CD14-positive monocyte (primary cell): ENCODE measurements at regions not wholly inside any gene's neighbourhood (a gene's known extent, or its start where the extent isn't known, plus 50 kb on each side); places are given as distances from the start of the nearest gene placed in this dataset.

Experiments used
- DNase-seq, 3 donors: peaks; one replicate each; pipeline ENCODE4 v3.0.0-alpha.2; 2011 to 2022
- H2AFZ ChIP-seq: 2 replicates; pipeline ENCODE4 v1.6.0; 2012; ENCODE audit warnings: mild to moderate bottlenecking, low read depth, low read length, inconsistent platforms; ENCODE audit not compliant: insufficient read depth, poor library complexity, severe bottlenecking
- H3K27ac ChIP-seq, 2 donors: 1 replicate in 1 of 2; 2 replicates in 1 of 2; pipeline ENCODE4 v1.5.1; 2012 to 2013; ENCODE audit warnings: low read length in 2 of 2, control low read depth in 1 of 2, inconsistent platforms in 1 of 2, low read depth in 1 of 2, mild to moderate bottlenecking in 1 of 2
- H3K27me3 ChIP-seq, 2 donors: one replicate each; pipeline versions ENCODE4 v1.6.0 to v1.6.1; 2011 to 2013; ENCODE audit warnings: low read length in 2 of 2; ENCODE audit not compliant: control insufficient read depth in 2 of 2, insufficient read depth in 2 of 2
- H3K36me3 ChIP-seq, 2 donors: replicated peaks in 1 of 2; 1 replicate in 1 of 2; 2 replicates in 1 of 2; pipeline versions ENCODE4 v1.5.1 to v1.6.1; 2012 to 2013; ENCODE audit warnings: low read length in 2 of 2, control low read depth in 1 of 2, inconsistent platforms in 1 of 2, mild to moderate bottlenecking in 1 of 2; ENCODE audit not compliant: insufficient read depth in 2 of 2, control insufficient read depth in 1 of 2
- H3K4me1 ChIP-seq, 2 donors: 1 replicate in 1 of 2; 2 replicates in 1 of 2; pipeline versions ENCODE4 v1.5.1 to v1.6.1; 2012 to 2013; ENCODE audit warnings: low read length in 2 of 2, control low read depth in 1 of 2, inconsistent platforms in 1 of 2, mild to moderate bottlenecking in 1 of 2, moderate library complexity in 1 of 2; ENCODE audit not compliant: insufficient read depth in 2 of 2, control insufficient read depth in 1 of 2
- H3K4me2 ChIP-seq: replicated peaks from 2 replicates; pipeline ENCODE3; 2012; ENCODE audit warnings: low read length, moderate library complexity, mild to moderate bottlenecking; ENCODE audit not compliant: poor library complexity, severe bottlenecking; ENCODE audit errors: extremely low read depth
- H3K4me3 ChIP-seq, 3 experiments: fragments of 200-600 bp in 1 of 3; sonication (generic) in 1 of 3; replicated peaks in 1 of 3; 1 replicate in 2 of 3; 2 replicates in 1 of 3; pipeline ENCODE4 v1.5.1; 2011 to 2013; ENCODE audit warnings: low read length in 3 of 3, mild to moderate bottlenecking in 3 of 3, control low read depth in 2 of 3, low read depth in 2 of 3, inconsistent platforms in 1 of 3, moderate library complexity in 1 of 3
- H3K79me2 ChIP-seq: 2 replicates; pipeline ENCODE4 v1.6.0; 2012; ENCODE audit warnings: mild to moderate bottlenecking, control low read depth, inconsistent platforms, low read length, moderate library complexity; ENCODE audit not compliant: insufficient read depth
- H3K9ac ChIP-seq: 2 replicates; pipeline ENCODE4 v1.6.0; 2017; ENCODE audit warnings: low read length, mild to moderate bottlenecking; ENCODE audit not compliant: insufficient read depth, poor library complexity, severe bottlenecking
- H3K9me3 ChIP-seq, 2 donors: replicated peaks in 1 of 2; 1 replicate in 1 of 2; 2 replicates in 1 of 2; pipeline versions ENCODE4 v1.5.1 to v1.6.1; 2012 to 2013; ENCODE audit warnings: low read length in 2 of 2, control low read depth in 1 of 2; ENCODE audit not compliant: control insufficient read depth in 1 of 2, insufficient read depth in 1 of 2
- H4K20me1 ChIP-seq: 2 replicates; pipeline ENCODE4 v1.6.0; 2012; ENCODE audit warnings: mild to moderate bottlenecking, low read length, control low read depth, moderate library complexity; ENCODE audit not compliant: insufficient read depth
- H3K27ac Mint-ChIP-seq, 7 donors: one replicate each; pipeline ENCODE4 v1.8.0; 2020; ENCODE audit warnings: mild to moderate bottlenecking in 7 of 7, mixed read lengths in 7 of 7, moderate library complexity in 6 of 7, inconsistent platforms in 2 of 7
- H3K27me3 Mint-ChIP-seq, 3 donors: one replicate each; pipeline ENCODE4 v1.8.0; 2021 to 2022; ENCODE audit warnings: low read depth in 3 of 3, mild to moderate bottlenecking in 3 of 3, mixed read lengths in 3 of 3, moderate library complexity in 3 of 3, inconsistent platforms in 1 of 3
- H3K36me3 Mint-ChIP-seq, 2 donors: one replicate each; pipeline ENCODE4 v1.8.0; 2020; ENCODE audit warnings: mixed read lengths in 2 of 2, inconsistent platforms in 1 of 2, mild to moderate bottlenecking in 1 of 2
- H3K4me1 Mint-ChIP-seq: one replicate; pipeline ENCODE4 v1.8.0; 2020; ENCODE audit warnings: mild to moderate bottlenecking, mixed read lengths
- H3K4me3 Mint-ChIP-seq, 2 donors: one replicate each; pipeline ENCODE4 v1.8.0; 2020; ENCODE audit warnings: mild to moderate bottlenecking in 2 of 2, mixed read lengths in 2 of 2, moderate library complexity in 1 of 2
- H3K9me3 Mint-ChIP-seq, 7 donors: one replicate each; pipeline ENCODE4 v1.8.0; 2020 to 2022; ENCODE audit warnings: mixed read lengths in 7 of 7, mild to moderate bottlenecking in 6 of 7, moderate library complexity in 6 of 7, inconsistent platforms in 2 of 7
- WGBS: methylation state at CpG from one replicate; pipeline ENCODE4 v1.1.5; 2013; ENCODE audit warnings: missing lambda C conversion rate; ENCODE audit not compliant: insufficient coverage; 5-methylcytosine and 5-hydroxymethylcytosine counted together
- intact Hi-C, 2 donors: fragments of 100-400 bp; cut with micrococcal nuclease; formaldehyde crosslinking; loops; one replicate each; pipeline versions ENCODE4 v1.15.0 to v1.15.1; 2023
- TF ChIP-seq, protein P1 (sequence below): fragments of 200-600 bp; IDR thresholded peaks from one replicate; pipeline ENCODE4 v1.8.0; 2022; ENCODE audit warnings: antibody characterized with exemption, mild to moderate bottlenecking

DNA sequence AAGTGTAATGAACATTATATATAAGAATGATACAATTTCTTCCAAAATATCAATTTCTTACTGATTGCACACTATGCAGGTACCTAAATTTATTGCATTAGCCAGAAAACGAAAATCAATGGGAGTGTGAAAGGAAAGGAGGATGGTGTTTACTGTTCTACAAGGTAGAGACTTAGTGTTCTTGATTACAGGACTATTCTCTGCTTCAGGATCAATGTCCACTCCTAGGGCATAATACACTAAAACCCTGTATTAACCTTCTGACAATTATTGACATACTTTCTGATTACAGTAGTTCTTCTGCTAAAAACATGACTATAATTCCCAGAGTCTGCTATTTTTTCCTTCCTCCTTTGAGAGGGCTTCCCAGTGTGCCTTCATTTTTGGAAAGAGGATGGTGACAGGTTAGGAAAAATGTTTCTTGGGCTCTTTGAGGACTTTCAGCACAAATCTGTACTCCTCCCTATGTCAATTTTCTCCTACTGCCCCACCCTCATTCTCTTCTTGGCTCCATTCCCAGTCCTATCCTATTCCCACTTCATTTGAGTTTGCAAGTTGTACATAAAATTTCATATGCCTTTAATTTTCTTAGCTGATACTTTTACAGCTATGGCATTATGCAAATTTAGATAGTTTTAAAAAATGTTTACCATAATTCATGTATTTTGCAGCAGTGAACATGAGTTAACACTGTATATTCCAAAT, 278.9 kb downstream of the CENPW start:
- H3K4me1 Mint-ChIP-seq: no peaks in the 10 kb centered on the region
- peaks cover 1 to 8% (median 2%) of the 10 kb centered on the region in 7 donors for H3K9me3 Mint-ChIP-seq
- no peaks in the 10 kb centered on the region for H3K36me3 ChIP-seq
- H4K20me1 ChIP-seq: no peaks in the 10 kb centered on the region
- DNase-seq: no peak
- no peak overlapping the region for H3K4me2 ChIP-seq
- H3K4me1 ChIP-seq: no peaks in the 10 kb centered on the region
- no peaks in the 10 kb centered on the region for H3K36me3 Mint-ChIP-seq
- H2AFZ ChIP-seq: no peak overlapping the region
- no peaks in the 10 kb centered on the region for H3K27me3 ChIP-seq
- H3K4me3 Mint-ChIP-seq: no peak overlapping the region
- intact Hi-C loops: no loop called here
- no peak overlapping the region for H3K4me3 ChIP-seq
- no CpG with 5 or more reads among the region's 1 CpG for WGBS
- TF ChIP-seq, protein P1, sequence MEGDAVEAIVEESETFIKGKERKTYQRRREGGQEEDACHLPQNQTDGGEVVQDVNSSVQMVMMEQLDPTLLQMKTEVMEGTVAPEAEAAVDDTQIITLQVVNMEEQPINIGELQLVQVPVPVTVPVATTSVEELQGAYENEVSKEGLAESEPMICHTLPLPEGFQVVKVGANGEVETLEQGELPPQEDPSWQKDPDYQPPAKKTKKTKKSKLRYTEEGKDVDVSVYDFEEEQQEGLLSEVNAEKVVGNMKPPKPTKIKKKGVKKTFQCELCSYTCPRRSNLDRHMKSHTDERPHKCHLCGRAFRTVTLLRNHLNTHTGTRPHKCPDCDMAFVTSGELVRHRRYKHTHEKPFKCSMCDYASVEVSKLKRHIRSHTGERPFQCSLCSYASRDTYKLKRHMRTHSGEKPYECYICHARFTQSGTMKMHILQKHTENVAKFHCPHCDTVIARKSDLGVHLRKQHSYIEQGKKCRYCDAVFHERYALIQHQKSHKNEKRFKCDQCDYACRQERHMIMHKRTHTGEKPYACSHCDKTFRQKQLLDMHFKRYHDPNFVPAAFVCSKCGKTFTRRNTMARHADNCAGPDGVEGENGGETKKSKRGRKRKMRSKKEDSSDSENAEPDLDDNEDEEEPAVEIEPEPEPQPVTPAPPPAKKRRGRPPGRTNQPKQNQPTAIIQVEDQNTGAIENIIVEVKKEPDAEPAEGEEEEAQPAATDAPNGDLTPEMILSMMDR: no peak
- peaks cover 0 to 12% of the 10 kb centered on the region in 2 donors for H3K9me3 ChIP-seq
- no peaks in the 10 kb centered on the region for H3K79me2 ChIP-seq
- no peak overlapping the region for H3K27ac ChIP-seq
- H3K9ac ChIP-seq: no peak overlapping the region
- no peak overlapping the region for H3K27ac Mint-ChIP-seq
- H3K27me3 Mint-ChIP-seq: no peaks in the 10 kb centered on the region

DNA sequence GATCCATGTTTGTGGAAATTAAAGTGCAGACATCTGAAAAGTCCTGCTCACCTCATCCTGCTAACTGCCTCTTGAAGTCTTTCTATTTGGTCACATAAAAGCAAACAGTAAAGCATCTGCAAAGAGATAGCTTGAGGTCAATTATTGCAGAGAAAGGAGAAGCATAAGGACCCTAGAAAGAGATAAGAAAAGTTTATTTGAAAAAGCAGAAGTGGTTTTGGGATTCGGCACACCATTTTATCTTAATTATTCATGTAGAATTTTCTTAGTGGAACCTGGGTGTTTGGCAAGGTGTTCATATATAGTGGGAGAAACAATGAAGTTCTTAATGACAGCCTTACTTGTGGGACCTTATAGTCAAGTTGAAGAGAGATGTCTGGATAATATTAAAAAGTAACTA, 280.8 kb downstream of the CENPW start:
- Mint-ChIP-seq H3K36me3 (no peaks in the 10 kb centered on the region), H3K9me3 (peaks cover 0 to 4% (median 0%) of the 10 kb centered on the region in 7 donors), H3K27me3 (no peaks in the 10 kb centered on the region), H3K4me1 (no peaks in the 10 kb centered on the region), H3K4me3 (no peak overlapping the region), H3K27ac (no peak overlapping the region)
- Histone ChIP-seq H3K4me2 (no peak overlapping the region), H2AFZ (no peak overlapping the region), H3K36me3 (no peaks in the 10 kb centered on the region), H3K27me3 (no peaks in the 10 kb centered on the region), H3K9me3 (no peaks in the 10 kb centered on the region), H3K79me2 (no peaks in the 10 kb centered on the region), H4K20me1 (no peaks in the 10 kb centered on the region), H3K9ac (no peak overlapping the region), H3K4me1 (no peaks in the 10 kb centered on the region), H3K4me3 (no peak overlapping the region), H3K27ac (no peak overlapping the region)
- intact Hi-C loops: no loop called here
- TF ChIP-seq, protein P1: no peak
- no CpG with 5 or more reads among the region's 1 CpG for WGBS
- DNase-seq: no peak
